KMS-11 (cell line): ENCODE measurements at regions not wholly inside any gene's neighbourhood (a gene's known extent, or its start where the extent isn't known, plus 50 kb on each side); places are given as distances from the start of the nearest gene placed in this dataset.

Experiments
- H2AFZ ChIP-seq: fragments of 200-600 bp; sonication (generic); 2 replicates; pipeline ENCODE4 v1.6.1; 2016; ENCODE audit warnings: antibody characterized with exemption, mixed run types, low read depth
- H3K27ac ChIP-seq: fragments of 200-600 bp; sonication (generic); 2 replicates; pipeline ENCODE4 v1.6.1; 2016; ENCODE audit warnings: mild to moderate bottlenecking, mixed run types
- H3K27me3 ChIP-seq: fragments of 200-600 bp; sonication (generic); 2 replicates; pipeline ENCODE4 v1.6.1; 2017; ENCODE audit warnings: mild to moderate bottlenecking, low read depth, mixed run types, moderate library complexity; ENCODE audit not compliant: insufficient read depth
- H3K36me3 ChIP-seq: fragments of 200-600 bp; sonication (generic); 2 replicates; pipeline ENCODE4 v1.6.1; 2017; ENCODE audit warnings: mild to moderate bottlenecking, mixed run types; ENCODE audit not compliant: insufficient read depth
- H3K4me1 ChIP-seq: fragments of 200-600 bp; sonication (generic); 2 replicates; pipeline ENCODE4 v1.6.1; 2016; ENCODE audit warnings: mild to moderate bottlenecking, low read depth, mixed run types; ENCODE audit not compliant: poor library complexity, severe bottlenecking
- H3K4me2 ChIP-seq: fragments of 200-600 bp; sonication (generic); 2 replicates; pipeline ENCODE4 v1.7.0; 2016; ENCODE audit warnings: mild to moderate bottlenecking, mixed run types
- H3K4me3 ChIP-seq: fragments of 200-600 bp; sonication (generic); IDR thresholded peaks from 2 replicates; pipeline ENCODE4 v1.6.1; 2017; ENCODE audit warnings: low read depth, low read length, mixed read lengths; ENCODE audit not compliant: insufficient read depth
- H3K79me2 ChIP-seq: fragments of 200-600 bp; sonication (generic); 2 replicates; pipeline ENCODE4 v1.6.1; 2016; ENCODE audit warnings: low read depth, mixed run types; ENCODE audit not compliant: insufficient read depth
- H3K9ac ChIP-seq: fragments of 200-600 bp; sonication (generic); 2 replicates; pipeline ENCODE4 v1.6.1; 2016; ENCODE audit warnings: mild to moderate bottlenecking, mixed run types
- H4K20me1 ChIP-seq: fragments of 200-600 bp; sonication (generic); 2 replicates; pipeline ENCODE4 v1.6.1; 2016; ENCODE audit warnings: mild to moderate bottlenecking, mixed run types; ENCODE audit not compliant: insufficient read depth
- TF ChIP-seq, protein P1 (sequence below): fragments of 200-600 bp; sonication (generic); conservative IDR thresholded peaks from 2 replicates; pipeline ENCODE4 v1.6.1; 2017; ENCODE audit warnings: low read depth, mild to moderate bottlenecking, antibody characterized with exemption, low read length, moderate library complexity, mixed read lengths

DNA sequence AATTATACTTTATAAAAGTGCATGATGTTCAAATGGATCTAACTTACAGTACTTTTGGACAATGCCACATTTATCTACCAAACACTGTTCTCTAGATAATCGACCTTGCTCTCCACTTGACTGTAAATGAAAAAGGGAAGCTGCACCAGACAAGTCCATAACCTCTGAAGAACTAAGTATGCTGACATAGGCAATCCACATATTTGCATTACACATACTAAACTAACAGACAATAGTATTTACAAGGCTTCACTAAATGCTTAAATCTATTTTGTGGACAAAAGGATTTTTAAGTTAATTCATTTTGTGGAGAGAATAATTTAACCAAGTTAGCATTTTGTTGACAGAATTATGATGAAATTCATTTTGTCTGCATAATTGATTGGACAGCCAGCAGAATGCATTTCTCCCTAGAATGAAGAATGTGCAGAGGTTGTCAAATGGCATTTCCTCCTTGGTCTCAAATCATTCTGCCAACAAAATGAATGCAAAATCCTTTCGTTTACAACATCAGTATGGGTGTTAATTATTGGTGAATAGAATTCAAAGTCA lies 520.9 kb downstream of the CPS1 start:
- H3K9ac ChIP-seq = no peak overlapping the region
- TF ChIP-seq, protein P1, sequence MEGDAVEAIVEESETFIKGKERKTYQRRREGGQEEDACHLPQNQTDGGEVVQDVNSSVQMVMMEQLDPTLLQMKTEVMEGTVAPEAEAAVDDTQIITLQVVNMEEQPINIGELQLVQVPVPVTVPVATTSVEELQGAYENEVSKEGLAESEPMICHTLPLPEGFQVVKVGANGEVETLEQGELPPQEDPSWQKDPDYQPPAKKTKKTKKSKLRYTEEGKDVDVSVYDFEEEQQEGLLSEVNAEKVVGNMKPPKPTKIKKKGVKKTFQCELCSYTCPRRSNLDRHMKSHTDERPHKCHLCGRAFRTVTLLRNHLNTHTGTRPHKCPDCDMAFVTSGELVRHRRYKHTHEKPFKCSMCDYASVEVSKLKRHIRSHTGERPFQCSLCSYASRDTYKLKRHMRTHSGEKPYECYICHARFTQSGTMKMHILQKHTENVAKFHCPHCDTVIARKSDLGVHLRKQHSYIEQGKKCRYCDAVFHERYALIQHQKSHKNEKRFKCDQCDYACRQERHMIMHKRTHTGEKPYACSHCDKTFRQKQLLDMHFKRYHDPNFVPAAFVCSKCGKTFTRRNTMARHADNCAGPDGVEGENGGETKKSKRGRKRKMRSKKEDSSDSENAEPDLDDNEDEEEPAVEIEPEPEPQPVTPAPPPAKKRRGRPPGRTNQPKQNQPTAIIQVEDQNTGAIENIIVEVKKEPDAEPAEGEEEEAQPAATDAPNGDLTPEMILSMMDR = no peak
- no peak overlapping the region for H3K4me2 ChIP-seq
- no peak overlapping the region for H3K4me3 ChIP-seq
- H3K4me1 ChIP-seq = no peaks in the 10 kb centered on the region
- H3K79me2 ChIP-seq = no peaks in the 10 kb centered on the region
- H3K27me3 ChIP-seq = no peaks in the 10 kb centered on the region
- no peak overlapping the region for H3K27ac ChIP-seq
- H4K20me1 ChIP-seq = no peaks in the 10 kb centered on the region
- no peak overlapping the region for H2AFZ ChIP-seq
- no peaks in the 10 kb centered on the region for H3K36me3 ChIP-seq

DNA sequence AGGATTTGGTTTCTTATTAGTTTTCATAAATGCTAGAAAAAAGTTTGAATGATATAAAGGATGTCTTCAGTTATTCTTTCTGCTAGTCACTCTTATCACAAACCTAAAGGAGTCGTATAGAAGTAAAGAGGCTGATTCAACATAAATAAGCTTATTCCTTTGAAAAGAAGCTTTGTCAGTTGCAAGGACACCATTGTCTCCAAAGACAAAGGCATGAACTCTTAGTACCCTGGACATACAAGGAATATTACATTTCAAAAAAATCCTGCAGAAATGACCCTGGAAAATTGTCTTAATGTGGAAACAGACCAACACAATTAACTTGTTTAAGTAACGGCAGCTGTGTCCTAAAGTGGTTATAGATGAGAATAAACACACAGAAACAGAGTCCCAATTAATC lies 528.0 kb downstream of the CPS1 start:
- no peak overlapping the region for H3K4me2 ChIP-seq
- no peak overlapping the region for H3K4me3 ChIP-seq
- no peaks in the 10 kb centered on the region for H3K79me2 ChIP-seq
- no peaks in the 10 kb centered on the region for H3K36me3 ChIP-seq
- TF ChIP-seq, protein P1 = no peak
- H3K4me1 ChIP-seq = peaks cover 6% of the 10 kb centered on the region
- no peak overlapping the region for H3K27ac ChIP-seq
- no peaks in the 10 kb centered on the region for H3K27me3 ChIP-seq
- H4K20me1 ChIP-seq = no peaks in the 10 kb centered on the region
- H3K9ac ChIP-seq = no peak overlapping the region
- H2AFZ ChIP-seq = no peak overlapping the region

DNA sequence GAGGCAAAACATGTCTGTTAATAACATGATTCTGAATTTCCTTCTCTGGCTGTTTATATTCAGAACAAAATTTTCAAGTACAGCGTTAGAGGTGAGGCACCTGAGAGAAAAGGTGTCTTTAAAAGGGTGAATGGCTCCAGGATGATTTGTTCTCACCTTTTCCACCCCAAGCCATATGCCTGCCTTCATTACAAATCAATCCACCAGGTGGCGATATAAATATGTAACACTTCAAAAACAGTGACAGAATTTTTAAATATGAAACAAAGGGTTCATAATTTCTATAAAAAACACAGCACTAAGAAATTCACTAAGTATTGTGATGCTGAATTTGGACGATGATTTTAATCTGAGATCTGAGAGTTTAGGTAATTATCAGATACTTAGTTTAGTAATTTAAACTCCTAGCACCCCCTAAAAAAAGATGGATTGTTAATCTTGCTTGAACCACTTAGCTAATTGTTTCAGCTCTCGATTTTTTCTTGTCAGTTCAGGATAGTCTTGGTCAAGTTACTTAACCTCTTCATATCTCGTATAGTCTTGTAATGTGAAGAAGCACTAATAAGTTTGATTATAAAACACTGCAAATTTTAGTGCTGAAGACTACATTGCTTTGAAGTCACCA lies 528.8 kb downstream of the CPS1 start:
- TF ChIP-seq, protein P1 = peak; percentile 71
- Histone ChIP-seq H3K4me2 (no peak overlapping the region), H3K4me1 (peaks cover 10% of the 10 kb centered on the region), H3K27ac (no peak overlapping the region), H3K4me3 (no peak overlapping the region), H3K79me2 (no peaks in the 10 kb centered on the region), H2AFZ (no peak overlapping the region), H3K36me3 (no peaks in the 10 kb centered on the region), H4K20me1 (no peaks in the 10 kb centered on the region), H3K9ac (no peak overlapping the region), H3K27me3 (no peaks in the 10 kb centered on the region)

DNA sequence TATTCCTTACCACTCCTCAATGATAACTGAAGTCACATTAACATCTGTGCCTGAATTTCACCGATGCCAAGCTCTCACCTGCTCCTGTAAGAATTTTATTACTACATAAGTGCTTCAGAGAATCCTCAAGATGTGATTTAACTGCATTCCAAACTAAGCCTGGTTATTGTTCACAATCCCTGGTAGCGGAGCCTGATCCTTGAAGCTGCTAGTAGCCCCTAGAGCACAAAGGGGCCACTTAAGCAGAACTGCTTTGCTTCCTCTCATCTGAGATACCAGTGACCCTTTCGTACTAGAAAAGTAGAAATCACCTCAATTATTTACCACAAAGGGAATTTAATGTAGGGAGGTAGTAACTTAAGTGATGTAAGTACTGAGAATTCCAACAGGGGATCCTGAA lies 529.6 kb downstream of the CPS1 start:
- H4K20me1 ChIP-seq = no peaks in the 10 kb centered on the region
- no peak overlapping the region for H3K4me3 ChIP-seq
- H3K36me3 ChIP-seq = no peaks in the 10 kb centered on the region
- no peaks in the 10 kb centered on the region for H3K27me3 ChIP-seq
- TF ChIP-seq, protein P1 = no peak
- H3K4me2 ChIP-seq = no peak overlapping the region
- peaks cover 10% of the 10 kb centered on the region for H3K4me1 ChIP-seq
- H3K79me2 ChIP-seq = no peaks in the 10 kb centered on the region
- H3K9ac ChIP-seq = no peak overlapping the region
- H3K27ac ChIP-seq = no peak overlapping the region
- H2AFZ ChIP-seq = no peak overlapping the region
